Activated T-cell treated with anti-CD3 and anti-CD28 coated beads, Interleukin-2, amount 50 U/mL, for 48 hours (primary cell): ENCODE measurements at regions not wholly inside any gene's neighbourhood (a gene's known extent, or its start where the extent isn't known, plus 50 kb on each side); places are given as distances from the start of the nearest gene placed in this dataset.

Experiments
- DNase-seq, 2 experiments: peaks; one replicate each; pipeline ENCODE4 v3.0.0-alpha.2; 2020

DNA sequence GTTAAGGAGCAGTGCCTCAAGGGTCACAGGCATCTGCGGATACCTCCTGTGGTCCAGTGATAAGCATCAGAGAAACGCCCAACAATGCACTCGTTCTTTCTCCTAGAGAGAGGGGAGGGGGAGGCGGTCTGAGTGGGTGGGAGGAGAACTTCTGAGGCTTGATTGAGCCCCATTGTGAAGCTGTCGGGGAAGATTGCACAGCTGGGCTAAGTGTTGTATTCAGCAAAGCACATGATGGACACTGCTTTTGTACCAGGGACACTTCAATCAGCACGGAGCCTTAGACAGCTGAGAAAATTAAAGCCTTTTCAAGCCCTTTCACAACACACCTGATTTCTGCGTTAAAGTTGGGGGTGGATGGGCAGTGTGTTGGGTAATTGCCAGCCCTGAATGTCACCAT lies 230.3 kb upstream of the GHITM start:
- no peak for DNase-seq

DNA sequence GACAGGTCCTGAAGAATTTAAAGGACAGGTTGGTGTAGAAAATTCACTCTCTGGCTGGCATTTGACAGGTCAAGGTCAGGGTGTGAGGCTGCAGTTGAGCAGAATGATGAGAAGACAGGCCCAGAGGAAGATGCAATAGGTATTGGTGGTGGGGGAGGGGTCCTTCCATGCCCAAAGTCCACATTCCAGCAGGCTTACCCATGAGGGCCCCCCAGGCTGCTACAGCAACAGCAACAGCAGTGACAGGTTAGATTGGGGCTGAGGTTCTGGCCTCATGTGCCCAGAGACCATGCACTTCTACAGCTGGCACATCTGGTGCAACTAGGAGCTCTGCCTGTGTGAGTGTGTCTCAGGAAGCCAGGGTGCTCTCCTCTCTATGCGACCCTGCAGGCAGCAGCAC lies 223.5 kb upstream of the GHITM start:
- no peak for DNase-seq

DNA sequence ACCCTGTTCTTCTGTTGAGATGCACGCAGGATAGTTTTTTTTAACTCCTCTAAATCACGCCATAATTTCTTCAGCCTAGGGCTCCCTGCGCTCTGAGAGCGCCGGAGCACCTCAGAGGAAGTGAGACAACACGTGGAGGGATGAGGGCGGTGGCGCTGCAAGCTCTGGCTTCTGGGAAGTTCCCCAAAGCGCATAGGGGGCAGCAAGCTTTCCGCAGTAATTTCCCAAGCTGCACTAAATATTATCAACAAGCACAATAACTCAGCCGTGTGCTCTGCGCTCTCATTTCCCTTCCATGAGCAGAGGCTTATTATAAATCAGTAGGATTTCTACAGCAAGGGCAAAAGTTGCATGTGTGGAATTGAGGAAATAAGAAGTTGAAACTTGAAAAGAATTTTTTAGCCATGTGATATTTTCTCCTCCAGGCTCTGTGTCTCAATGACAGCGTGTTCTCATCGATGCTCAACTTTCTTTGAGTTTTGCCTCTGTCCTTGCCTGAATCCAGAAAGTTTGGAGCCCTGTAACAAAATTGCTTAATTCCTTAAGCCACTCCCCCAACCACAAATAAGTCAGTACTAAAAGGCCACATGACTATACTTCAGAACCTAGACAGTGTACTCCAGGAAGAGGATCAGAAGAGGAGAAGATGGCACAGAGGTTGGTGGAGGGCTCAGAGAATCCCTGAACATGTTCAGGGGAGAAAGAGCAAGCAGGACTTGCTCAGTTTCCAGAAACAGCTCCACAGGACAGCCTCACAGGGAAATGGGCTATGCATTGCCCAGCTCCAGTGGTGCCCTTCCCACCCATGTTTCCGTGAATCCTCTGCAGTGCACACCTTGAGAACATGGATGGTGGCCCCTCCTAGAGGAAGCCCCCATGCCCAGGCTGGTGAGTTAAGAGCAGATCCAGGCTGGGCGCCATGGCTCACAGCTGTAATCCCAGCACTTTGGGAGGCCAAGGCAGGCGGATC lies 221.5 kb upstream of the GHITM start:
- DNase-seq: peak in 1 of 2 experiments; percentile 18

DNA sequence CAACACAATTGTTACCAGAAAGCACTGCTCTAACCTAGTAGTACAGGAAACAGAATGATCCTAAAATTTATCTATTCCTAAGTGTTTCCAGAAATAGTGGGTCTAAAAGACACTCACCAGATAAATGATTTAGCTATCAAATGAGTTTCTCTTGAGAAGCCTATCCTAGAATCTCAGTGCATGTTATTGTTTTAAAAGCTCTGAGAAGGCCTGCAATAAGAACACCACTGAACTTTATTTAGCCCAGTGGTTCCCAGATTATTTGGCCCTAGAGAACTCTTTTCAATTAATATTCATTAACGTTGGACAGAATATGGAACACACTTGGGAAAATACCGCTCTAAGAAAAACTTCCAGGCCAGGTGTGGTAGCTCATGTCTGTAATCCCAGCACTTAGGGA lies 220.1 kb upstream of the GHITM start:
- DNase-seq: no peak

DNA sequence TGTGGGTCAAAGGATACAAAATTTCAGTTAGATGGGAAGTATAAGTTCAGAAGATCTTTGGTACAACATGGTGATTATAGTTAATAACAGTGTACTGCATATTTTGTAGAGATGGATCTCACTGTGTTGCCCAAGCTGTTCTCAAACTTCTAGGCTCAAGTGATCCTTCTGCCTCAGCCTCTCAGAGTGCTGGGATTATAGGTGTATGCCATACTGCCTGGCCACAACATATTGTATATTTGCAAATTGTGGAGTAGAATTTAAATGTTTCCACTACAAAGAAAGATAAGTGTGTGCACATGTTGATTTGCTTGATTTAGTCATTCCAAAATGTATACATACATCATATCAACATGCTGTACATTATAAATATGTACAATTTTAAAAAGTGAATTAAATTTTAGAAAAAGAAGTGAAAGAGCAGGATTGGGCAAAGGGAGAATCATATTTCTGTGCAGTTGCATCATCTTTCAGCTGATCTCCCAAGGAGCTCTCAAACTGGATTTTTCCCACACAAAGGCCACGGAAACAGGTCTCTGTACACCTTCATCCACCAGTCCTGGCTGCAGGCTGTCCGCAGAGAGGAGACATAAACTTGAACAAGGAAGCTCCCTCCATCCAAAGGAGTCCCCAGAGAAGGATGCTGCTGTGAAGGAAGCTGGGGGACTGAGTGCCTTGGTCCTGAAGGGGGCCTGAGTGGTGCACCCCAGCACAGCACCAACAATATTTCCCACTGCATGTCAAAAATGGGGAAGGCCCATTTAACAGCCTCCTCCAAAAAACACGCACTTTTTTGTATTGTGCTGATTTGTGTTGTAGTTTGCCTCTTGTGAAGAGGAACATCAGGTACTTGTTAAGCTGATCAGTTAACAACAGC lies 217.1 kb upstream of the GHITM start:
- no peak for DNase-seq

DNA sequence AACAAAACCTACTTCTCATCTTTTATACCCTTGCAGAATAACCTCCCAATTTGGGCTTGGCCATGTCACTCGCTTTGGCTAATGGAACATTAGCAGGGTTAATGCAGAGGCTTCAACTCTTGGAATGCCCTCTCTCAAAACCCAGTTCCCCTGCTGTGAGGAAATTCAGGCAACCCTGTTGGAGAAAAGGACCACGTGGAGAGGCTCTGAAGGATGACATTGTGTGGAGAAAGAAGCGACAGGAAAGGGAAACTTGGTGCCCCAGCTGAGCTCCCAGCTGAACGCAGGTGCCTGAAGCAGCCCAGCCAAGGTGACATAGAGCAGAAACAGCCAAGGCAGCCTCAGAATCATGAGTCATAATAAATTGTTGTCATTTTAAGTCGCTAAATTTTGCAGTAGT lies 214.2 kb upstream of the GHITM start:
- DNase-seq: no peak

DNA sequence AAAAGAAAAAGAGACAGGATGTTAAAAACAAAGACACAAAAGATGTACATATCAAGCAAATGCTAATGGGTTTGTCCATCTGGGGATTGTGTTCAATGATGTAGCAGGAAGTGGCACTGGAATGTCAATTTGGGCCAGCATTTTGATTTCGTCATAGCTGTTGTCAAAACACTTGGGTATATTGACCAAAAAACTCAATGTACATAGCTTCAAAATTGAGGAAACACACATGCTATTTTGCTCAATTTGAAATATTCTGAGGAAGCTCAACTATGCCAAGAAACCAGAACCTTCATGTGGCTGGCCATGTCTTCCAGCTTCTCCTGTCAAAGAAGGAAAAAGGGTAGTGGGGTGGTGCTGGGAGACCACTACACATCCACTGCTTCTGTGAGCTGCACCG lies 212.7 kb upstream of the GHITM start:
- DNase-seq: no peak

DNA sequence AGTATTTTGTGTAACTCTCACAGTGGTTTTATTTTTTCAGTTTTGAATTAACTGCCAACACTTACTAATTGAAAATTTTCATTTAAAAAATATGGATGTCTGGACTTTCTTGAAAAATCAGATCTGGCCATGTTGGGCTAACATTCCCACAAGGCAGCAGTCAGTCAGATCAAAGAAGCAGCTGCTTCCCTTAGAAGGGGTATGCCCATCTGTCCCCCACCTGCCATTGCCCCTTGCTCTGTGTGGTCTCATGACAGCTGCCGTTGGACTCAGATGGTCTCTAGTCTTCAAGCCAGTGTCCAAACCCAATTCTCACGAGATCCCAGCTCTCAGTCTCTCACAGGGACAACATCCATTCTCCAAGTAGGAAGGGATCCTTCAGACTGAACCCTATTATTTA lies 212.1 kb upstream of the GHITM start:
- no peak for DNase-seq

DNA sequence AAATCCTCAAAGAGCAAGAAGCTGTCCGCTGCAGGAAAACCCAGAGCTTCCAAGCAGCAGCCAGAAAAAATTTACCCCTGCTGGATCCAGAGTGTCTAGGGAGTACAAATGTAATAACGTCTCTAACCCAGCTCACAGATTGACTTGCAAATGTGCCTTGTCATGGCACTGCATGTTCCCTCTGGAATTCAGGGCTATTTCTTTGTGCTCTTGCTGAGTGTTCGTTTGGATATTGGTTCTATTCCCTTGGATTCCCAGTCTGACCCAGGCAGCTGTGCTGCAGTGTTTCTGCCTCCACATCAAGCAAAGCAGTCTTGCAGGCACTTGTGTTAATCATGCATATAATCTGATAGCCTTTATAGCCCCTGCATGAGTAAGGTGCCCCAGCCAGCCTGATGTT lies 209.9 kb upstream of the GHITM start:
- DNase-seq: no peak

DNA sequence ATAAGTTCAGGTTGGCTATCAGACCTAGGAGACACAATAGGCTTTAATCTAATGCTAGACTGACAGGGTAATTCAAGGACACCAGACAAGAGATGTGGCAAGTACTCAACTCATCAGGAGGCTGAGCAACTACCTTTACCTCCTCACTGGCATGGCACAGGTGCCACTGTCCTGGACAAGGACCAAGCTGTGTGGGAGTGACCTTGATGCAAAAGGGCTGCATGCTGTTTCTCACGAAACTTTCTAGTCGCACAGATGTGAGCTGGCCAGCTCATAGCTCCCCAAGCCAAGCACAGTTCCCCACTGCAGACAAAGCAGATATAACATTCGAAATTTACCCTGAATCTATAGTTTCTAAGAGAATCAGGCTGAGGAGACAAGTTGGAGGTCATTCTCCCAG lies 207.6 kb upstream of the GHITM start:
- DNase-seq: no peak

DNA sequence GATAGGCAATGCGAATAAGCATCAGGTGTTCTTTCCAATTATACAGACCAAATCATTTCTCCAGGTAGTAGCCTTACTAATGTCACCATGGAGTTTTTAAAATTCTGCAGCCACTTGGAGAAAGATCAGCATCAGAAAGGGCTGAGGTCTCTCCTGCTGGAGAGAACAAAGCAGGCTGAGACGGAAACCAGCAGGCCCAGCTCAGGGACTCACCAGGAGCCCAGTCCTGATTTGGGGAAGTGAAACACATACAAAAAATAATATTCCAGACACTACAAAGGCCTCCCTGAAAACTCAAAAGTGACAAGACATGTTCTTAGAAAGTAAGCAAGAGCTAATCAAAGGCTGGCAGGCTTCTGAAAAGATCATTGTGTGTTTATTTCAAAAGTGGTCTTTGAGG lies 207.1 kb upstream of the GHITM start:
- DNase-seq: no peak

DNA sequence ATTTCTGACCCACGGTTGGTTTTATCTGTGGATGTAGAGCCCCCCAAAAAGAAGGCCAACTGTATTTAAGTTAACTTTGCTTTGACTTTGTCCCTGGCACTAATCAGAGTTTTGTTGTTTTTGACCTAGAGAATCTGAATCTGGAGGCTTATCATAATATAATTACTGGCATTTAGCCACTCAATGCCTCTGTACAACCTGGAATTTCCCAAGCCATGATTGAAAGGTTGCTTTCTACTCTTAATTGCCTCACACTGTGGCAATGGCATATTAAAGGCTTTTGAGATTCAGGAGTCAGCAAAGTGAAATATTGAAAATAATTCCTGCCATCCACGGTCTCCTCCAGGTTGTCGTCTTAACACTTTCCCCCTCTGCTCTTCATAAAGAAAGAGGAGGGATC lies 205.2 kb upstream of the GHITM start:
- no peak for DNase-seq

DNA sequence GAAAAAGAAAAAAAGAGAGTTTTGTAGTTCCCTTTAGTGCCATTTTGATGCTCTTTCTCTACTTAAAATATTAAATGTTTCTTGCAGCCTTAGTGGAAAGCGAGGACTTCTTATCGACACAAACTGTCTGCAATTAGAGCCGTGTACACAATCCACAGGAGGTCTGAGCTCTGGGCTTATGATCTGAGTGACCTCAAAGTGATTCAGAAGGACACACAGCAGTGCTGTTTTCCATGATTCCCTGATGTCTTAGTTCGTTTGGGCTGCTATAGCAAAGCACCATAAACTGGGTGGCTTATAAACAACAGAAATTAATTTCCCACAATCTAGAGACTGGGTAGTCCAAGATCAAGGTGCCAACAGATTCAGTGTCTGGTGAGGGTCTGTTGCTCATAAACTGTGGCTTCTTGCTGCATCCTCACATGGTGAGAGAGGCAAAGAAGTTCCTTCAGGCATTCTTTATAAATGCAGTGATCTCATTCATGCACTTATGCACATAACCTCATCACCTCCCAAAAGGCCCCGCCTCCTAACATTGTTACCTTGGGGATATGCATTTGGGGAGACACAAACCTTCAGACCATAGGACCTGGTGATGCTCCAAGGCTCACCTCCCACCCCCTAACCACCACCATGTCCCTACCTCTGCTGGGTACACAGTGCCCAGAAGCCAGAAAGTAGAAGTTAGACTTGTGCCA lies 204.5 kb upstream of the GHITM start:
- DNase-seq: no peak

DNA sequence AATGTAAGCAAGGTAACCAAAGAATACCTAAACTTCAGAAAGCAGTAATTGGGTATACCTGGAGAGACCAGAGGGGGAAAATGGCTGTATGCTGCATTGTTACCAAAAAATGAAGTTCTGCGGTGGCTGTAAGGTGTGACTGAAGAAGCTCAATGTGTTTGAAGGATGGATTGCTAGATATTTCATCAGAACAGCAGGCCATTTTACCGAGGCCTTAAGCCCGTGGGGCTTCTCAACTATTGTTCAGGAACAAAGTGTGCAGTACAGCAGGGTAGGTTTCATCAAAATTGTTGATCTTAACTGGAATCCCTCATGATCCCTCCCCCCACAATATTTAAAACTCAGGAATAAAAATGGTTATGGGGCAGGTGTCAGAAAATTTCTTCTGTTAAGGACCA lies 204.0 kb upstream of the GHITM start:
- no peak for DNase-seq

DNA sequence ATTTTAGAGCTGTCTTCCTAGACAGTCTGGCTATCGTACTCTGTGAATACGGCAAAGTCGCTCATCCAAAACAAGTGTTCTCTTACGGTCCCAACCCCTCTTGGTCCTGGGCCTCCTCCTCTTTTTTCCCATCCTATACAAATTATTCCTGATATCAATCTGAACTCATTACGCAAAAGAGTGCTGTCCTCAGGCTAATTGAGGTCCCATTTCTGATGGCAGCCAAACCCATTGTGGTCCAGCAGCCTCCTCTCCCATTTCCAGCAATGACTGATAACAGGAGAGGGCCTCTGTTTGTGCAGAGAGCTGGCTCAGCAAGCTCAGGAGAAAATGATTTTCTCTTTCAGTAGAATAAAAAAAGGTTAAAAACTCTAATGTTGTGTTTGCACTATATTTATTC lies 203.4 kb upstream of the GHITM start:
- no peak for DNase-seq

DNA sequence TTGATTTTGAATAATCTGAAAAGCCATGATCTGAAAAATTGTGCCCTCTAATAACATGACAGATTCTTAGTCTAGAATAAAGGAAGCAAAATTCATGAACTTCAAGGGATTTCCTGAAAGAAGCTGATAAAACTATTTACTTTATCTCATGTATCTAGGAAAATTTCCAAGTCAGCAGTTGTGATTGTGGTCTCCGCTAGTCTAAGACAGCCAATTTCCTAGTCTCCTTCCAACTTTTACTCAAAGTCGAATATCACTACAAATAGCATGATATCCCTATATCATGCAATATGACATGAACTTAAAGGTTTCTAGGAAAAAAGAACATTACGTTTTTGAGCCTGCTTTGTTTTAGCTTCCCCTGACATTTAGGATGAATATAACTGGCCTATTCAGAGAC lies 202.1 kb upstream of the GHITM start:
- no peak for DNase-seq

DNA sequence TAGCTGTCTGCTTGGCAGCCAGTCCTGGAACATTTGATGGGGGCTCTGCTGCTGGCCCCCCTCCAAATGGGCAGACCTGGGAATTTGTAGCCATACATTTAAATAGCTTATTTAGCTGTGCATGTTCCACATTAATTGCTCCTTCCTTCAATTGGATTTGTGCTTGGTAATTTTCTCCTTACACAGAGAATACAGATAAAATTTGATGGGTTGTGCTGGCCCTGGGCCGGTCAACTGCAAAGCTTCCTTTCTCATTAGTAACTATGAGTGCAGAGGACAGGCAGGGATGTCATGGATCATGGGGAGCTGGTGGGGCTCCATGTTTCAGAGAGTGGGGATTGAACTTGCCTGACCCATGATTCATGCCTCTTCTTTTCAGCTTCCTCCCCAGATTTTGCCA lies 201.5 kb upstream of the GHITM start:
- DNase-seq: no peak

DNA sequence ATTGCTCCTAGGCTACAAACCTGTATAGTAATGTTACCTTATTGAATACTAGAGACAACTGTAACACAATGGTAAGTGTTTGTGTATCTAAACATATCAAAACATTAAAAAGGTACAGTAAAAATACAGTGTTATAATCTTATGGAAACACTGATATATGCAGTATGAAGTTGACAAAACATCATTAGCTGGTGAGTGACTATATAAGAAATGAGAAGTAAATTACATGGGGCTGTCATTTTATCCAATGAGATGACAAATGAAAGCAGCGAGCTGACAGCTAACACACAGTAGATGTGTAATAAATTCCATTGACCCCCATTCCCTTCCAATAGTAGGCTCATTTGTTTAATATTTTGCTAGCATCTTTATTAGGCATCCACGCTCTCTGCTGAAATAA lies 198.1 kb upstream of the GHITM start:
- no peak for DNase-seq

DNA sequence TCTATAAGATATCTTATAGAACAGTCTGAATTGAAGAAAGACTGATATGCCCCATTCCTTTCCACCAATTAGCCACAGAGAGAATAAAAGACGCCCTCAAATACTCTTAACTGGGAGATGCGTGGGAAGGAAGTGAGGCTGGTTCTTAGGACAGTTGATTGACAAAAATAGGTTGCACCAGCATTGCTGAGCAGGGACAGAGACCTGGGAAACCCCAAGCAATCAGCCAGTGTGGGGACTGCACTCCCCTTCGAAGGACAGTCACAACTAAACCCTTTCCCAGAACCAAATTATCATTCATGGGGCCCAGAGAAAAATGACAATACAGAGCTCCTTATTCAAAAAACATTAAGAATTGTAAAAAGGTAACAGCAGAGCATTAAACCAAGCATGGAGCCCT lies 196.9 kb upstream of the GHITM start:
- DNase-seq: no peak

DNA sequence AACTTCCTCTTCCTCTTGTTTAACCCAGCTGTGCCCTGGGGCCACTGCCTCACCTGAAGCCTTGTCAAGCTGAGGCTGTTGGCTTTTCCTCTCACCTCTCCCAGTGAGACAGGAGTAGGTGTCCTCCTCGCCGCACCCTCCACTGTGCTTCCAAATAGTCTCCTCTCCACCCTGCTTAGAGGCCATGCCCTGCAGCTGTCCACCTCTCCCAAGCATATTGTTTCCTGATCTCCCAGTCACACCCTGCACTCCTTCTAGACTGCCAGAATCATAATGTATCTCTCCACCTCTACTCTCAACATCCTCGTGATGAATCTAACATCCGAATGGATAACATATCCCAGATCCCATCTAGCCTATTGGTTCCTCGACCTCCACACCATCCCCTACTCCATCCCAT lies 196.3 kb upstream of the GHITM start:
- no peak for DNase-seq

DNA sequence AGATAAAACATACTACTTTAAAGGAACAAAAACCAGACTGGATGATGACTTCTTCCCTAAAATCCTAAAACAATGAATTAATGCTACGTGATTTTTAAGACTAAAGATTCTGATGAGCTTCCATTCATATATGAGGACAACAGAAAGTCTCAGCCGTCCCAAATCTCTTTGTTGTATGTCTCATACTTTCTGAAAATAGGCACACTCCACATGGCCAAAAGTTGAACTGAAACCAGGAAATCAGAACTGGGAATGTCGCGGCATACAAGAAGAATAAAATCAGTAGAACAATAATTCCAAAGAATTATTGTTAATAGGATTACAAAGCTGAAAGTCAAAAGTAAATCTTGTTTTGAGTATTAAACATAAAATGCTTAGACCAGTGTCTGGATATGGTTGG lies 195.4 kb upstream of the GHITM start:
- DNase-seq: no peak

DNA sequence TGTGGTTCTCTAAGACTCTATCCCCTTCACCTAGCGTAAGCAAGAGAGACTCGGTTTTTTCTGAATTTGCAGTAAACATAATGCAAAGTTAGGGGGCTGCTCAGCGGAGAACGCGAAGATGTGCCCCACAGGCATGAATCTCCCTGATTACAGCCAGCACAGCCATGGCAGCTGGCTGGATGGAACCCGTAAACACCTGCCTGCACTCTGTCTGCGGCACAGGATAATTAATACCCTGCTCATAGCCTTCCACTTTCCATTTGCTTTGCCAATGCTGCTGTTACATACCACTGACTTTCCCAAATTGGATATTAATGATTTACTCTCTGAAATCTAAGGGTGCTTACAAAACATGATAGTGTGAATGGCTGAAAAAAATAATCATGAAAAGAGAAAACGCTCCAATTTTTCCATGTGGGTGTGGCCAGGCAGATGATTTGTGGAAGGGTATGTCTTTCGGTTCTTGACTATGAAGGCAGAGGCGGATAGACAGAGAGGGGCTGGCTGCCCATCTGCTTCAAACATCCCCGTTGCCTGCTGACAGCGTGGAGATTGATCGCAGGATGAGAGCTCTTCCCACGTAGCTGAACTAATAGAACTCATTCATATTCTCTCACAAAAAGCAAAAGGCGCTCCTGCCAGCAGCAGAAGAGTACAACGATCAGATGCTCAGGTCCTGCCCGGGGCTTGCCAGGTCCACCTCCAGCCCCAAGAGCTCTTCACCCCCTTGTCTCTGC lies 193.2 kb upstream of the GHITM start:
- DNase-seq: no peak

DNA sequence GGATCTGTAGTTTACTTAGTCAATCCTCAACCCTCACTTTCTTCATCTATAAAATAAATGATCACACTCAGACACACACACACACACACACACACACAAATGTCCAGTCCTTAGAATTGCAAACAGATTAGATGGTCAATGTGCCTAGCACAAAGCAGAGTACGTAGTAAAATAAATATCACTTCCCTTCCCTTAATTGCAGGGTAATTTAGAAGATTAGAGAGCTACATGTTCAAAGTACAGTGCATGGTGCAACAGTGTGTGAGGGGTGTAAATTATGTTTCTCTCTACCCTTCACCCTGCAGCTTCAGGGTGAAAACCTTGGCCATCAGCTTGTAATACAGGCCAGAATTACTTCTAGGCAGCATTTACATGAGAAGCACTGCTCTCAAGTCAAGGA lies 187.0 kb upstream of the GHITM start:
- DNase-seq: no peak
